Liver (tissue), 8 donors: ENCODE measurements at regions not wholly inside any gene's neighbourhood (a gene's known extent, or its start where the extent isn't known, plus 50 kb on each side); places are given as distances from the start of the nearest gene placed in this dataset.
A peak's percentile ranks its signal among the peaks of the same experiment; 100 is the strongest.

Experiments
- DNase-seq: peaks from one replicate; pipeline ENCODE4 v3.0.0-alpha.2; 2017; ENCODE audit warnings: low spot score
- H3K27ac ChIP-seq, 2 donors: one replicate each; pipeline ENCODE4 v1.7.0; 2013; ENCODE audit warnings: inconsistent platforms in 2 of 2, low read length in 2 of 2, control low read depth in 1 of 2, low read depth in 1 of 2, mild to moderate bottlenecking in 1 of 2
- H3K27me3 ChIP-seq, 4 donors: one replicate each; pipeline versions ENCODE4 v1.6.1 to v1.7.0; 2013; ENCODE audit warnings: low read length in 3 of 4, inconsistent platforms in 1 of 4, mild to moderate bottlenecking in 1 of 4, moderate library complexity in 1 of 4; ENCODE audit not compliant: control insufficient read depth in 4 of 4, insufficient read depth in 4 of 4
- H3K36me3 ChIP-seq, 4 donors: one replicate each; pipeline versions ENCODE4 v1.6.1 to v1.7.0; 2013; ENCODE audit warnings: low read length in 3 of 4, mild to moderate bottlenecking in 3 of 4, low read depth in 1 of 4, moderate library complexity in 1 of 4; ENCODE audit not compliant: control insufficient read depth in 4 of 4, insufficient read depth in 3 of 4
- H3K4me1 ChIP-seq, 4 donors: one replicate each; pipeline versions ENCODE4 v1.6.1 to v1.7.0; 2013; ENCODE audit warnings: low read length in 3 of 4, mild to moderate bottlenecking in 3 of 4, moderate library complexity in 1 of 4; ENCODE audit not compliant: control insufficient read depth in 4 of 4, insufficient read depth in 4 of 4
- H3K4me3 ChIP-seq, 3 donors: one replicate each; pipeline versions ENCODE4 v1.6.1 to v1.7.0; 2013; ENCODE audit warnings: low read length in 3 of 3, control low read depth in 1 of 3, low read depth in 1 of 3, mild to moderate bottlenecking in 1 of 3
- H3K9ac ChIP-seq, 2 donors: one replicate each; pipeline ENCODE4 v1.7.0; 2013; ENCODE audit warnings: low read length in 2 of 2, mild to moderate bottlenecking in 2 of 2, moderate library complexity in 2 of 2, control low read depth in 1 of 2, low read depth in 1 of 2
- H3K9me3 ChIP-seq, 4 donors: one replicate each; pipeline versions ENCODE4 v1.6.1 to v1.7.0; 2013; ENCODE audit warnings: low read length in 3 of 4; ENCODE audit not compliant: control insufficient read depth in 4 of 4
- EGR1 ChIP-seq, 2 donors: IDR thresholded peaks; 2 replicates each; pipeline ENCODE4 v1.6.1; 2016 to 2018; ENCODE audit warnings: antibody characterized with exemption in 2 of 2, low read depth in 2 of 2
- FOXA1 ChIP-seq: IDR thresholded peaks from 2 replicates; pipeline ENCODE4 v1.6.1; 2016; ENCODE audit warnings: antibody characterized with exemption
- FOXA2 ChIP-seq: IDR thresholded peaks from 2 replicates; pipeline ENCODE4 v1.6.1; 2016; ENCODE audit warnings: antibody characterized with exemption
- HNF4A ChIP-seq, 2 donors: conservative IDR thresholded peaks; 2 replicates each; pipeline ENCODE4 v1.6.1; 2016; ENCODE audit warnings: antibody characterized with exemption in 2 of 2, mild to moderate bottlenecking in 2 of 2
- HNF4G ChIP-seq: IDR thresholded peaks from 2 replicates; pipeline ENCODE4 v1.6.1; 2016; ENCODE audit warnings: antibody characterized with exemption
- JUND ChIP-seq, 2 donors: IDR thresholded peaks; 2 replicates each; pipeline ENCODE4 v1.6.1; 2016; ENCODE audit warnings: antibody characterized with exemption in 2 of 2
- RAD21 ChIP-seq, 2 donors: IDR thresholded peaks; 2 replicates each; pipeline ENCODE4 v1.6.1; 2016; ENCODE audit warnings: antibody characterized with exemption in 2 of 2, mild to moderate bottlenecking in 2 of 2
- RXRA ChIP-seq, 2 donors: IDR thresholded peaks; 2 replicates each; pipeline ENCODE4 v1.6.1; 2017 to 2018; ENCODE audit warnings: antibody characterized with exemption in 2 of 2, mild to moderate bottlenecking in 1 of 2
- SP1 ChIP-seq: IDR thresholded peaks from 2 replicates; pipeline ENCODE4 v1.6.1; 2018; ENCODE audit warnings: antibody characterized with exemption, mild to moderate bottlenecking
- TAF1 ChIP-seq: conservative IDR thresholded peaks from 2 replicates; pipeline ENCODE4 v1.6.1; 2016; ENCODE audit warnings: antibody characterized with exemption, mild to moderate bottlenecking
- YY1 ChIP-seq: IDR thresholded peaks from 2 replicates; pipeline ENCODE4 v1.6.1; 2016; ENCODE audit warnings: antibody characterized with exemption, mild to moderate bottlenecking
- WGBS: extraction: QIAGEN DNeasy Blood & Tissue Kit; methylation state at CpG from one replicate; pipeline ENCODE4 v1.1.7; 2013; 5-methylcytosine and 5-hydroxymethylcytosine counted together
- TF ChIP-seq, protein P1 (sequence below): IDR thresholded peaks from 2 replicates; pipeline ENCODE4 v1.6.1; 2016; ENCODE audit warnings: antibody characterized with exemption, mild to moderate bottlenecking
- TF ChIP-seq, protein P2 (sequence below): IDR thresholded peaks from 2 replicates; pipeline ENCODE4 v1.6.1; 2016; ENCODE audit warnings: antibody characterized with exemption
- TF ChIP-seq, protein P3 (sequence below): fragments of 150-350 bp; IDR thresholded peaks from 2 replicates; pipeline ENCODE4 v1.5.1; 2017; ENCODE audit warnings: improper control_type of control experiment, low read depth, low read length; ENCODE audit not compliant: missing input control
- TF ChIP-seq, protein P4 (sequence below): IDR thresholded peaks from 2 replicates; pipeline ENCODE4 v1.6.1; 2016; ENCODE audit warnings: antibody characterized with exemption
- TF ChIP-seq, protein P5 (sequence below): IDR thresholded peaks from 2 replicates; pipeline ENCODE4 v1.6.1; 2016; ENCODE audit warnings: antibody characterized with exemption
- donor health status: healthy.
- donor health status: healthy.
- donor health status: healthy.
- donor health status: healthy.
- donor health status: healthy.

DNA sequence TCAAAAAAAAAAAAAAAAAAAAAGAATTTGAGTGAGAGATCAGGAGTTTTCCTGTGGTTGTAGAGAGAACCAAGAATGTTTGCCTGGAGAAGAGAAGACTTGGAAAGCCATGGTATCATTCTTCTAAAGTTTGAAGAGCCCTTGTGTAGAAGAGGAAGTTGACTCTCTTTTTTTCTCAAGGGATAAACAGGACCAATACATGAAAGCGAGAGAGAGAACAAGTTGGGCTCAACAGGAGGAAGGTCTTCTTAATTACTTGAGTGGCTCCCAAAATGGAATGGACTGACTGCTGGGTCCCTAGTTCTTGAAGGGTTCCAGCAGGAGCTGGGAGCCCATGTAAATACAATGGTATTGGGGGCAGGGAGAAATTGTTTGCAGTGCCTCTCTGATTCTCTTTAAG, 173.3 kb upstream of the ADO start:
- Histone ChIP-seq H3K4me3 (no peak overlapping the region), H3K9me3 (no peaks in the 10 kb centered on the region), H3K27ac (no peak overlapping the region), H3K36me3 (no peaks in the 10 kb centered on the region), H3K9ac (no peak overlapping the region), H3K4me1 (no peaks in the 10 kb centered on the region), H3K27me3 (no peaks in the 10 kb centered on the region)
- DNase-seq: no peak
- TF ChIP-seq RXRA (IDR thresholded peaks at IDR 0.05) (no peak), FOXA1 (no peak), JUND (IDR thresholded peaks at IDR 0.05) (no peak), FOXA2 (no peak), SP1 (no peak)
- TF ChIP-seq, protein P1, sequence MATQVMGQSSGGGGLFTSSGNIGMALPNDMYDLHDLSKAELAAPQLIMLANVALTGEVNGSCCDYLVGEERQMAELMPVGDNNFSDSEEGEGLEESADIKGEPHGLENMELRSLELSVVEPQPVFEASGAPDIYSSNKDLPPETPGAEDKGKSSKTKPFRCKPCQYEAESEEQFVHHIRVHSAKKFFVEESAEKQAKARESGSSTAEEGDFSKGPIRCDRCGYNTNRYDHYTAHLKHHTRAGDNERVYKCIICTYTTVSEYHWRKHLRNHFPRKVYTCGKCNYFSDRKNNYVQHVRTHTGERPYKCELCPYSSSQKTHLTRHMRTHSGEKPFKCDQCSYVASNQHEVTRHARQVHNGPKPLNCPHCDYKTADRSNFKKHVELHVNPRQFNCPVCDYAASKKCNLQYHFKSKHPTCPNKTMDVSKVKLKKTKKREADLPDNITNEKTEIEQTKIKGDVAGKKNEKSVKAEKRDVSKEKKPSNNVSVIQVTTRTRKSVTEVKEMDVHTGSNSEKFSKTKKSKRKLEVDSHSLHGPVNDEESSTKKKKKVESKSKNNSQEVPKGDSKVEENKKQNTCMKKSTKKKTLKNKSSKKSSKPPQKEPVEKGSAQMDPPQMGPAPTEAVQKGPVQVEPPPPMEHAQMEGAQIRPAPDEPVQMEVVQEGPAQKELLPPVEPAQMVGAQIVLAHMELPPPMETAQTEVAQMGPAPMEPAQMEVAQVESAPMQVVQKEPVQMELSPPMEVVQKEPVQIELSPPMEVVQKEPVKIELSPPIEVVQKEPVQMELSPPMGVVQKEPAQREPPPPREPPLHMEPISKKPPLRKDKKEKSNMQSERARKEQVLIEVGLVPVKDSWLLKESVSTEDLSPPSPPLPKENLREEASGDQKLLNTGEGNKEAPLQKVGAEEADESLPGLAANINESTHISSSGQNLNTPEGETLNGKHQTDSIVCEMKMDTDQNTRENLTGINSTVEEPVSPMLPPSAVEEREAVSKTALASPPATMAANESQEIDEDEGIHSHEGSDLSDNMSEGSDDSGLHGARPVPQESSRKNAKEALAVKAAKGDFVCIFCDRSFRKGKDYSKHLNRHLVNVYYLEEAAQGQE: no peak
- WGBS: 57% methylated on average over 1 of the region's 1 CpG

DNA sequence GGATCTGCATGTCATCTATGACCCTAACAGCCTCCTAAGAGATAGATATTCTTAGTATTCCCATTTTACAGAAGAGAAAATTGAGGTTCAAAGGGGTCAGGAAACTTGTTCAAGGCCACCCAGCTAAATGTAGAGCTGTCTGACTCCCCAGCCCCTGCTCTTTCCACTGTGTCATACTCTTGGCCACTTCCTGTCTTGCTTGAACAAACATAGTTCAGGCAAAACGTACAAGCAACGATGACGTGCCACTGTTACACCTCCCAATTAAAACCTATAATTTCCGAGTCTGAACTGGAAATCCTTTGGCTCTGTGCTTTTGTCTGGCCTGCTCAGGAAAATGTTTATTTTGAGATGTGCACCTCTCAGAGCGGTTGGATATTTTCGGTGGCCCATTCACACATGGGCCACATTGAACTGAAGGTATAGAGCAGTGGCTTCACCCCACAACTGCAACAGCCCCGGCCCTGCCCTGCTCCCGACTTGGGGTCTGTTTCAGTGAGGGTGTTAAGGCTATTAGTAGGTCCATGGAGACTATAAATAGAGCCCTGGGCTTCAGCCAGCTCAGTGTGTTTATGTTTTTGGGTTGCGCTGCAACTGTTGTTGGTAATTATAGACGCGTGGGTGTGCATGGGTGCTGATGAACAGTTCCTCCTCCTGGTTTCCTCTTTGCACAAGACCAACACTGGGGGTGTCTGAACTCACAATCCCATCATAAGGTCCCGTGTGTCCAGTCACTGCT, 172.3 kb upstream of the ADO start:
- WGBS: 62% methylated on average over 12 of the region's 12 CpGs
- H3K9ac ChIP-seq: no peak overlapping the region
- no peaks in the 10 kb centered on the region for H3K9me3 ChIP-seq
- H3K27ac ChIP-seq: peak overlapping the region in 1 of 2 donors; percentile 57
- H3K4me1 ChIP-seq: no peaks in the 10 kb centered on the region
- no peak for DNase-seq
- no peaks in the 10 kb centered on the region for H3K36me3 ChIP-seq
- no peak overlapping the region for H3K4me3 ChIP-seq
- no peak for TF ChIP-seq RAD21 (IDR thresholded peaks at IDR 0.05)
- no peaks in the 10 kb centered on the region for H3K27me3 ChIP-seq

DNA sequence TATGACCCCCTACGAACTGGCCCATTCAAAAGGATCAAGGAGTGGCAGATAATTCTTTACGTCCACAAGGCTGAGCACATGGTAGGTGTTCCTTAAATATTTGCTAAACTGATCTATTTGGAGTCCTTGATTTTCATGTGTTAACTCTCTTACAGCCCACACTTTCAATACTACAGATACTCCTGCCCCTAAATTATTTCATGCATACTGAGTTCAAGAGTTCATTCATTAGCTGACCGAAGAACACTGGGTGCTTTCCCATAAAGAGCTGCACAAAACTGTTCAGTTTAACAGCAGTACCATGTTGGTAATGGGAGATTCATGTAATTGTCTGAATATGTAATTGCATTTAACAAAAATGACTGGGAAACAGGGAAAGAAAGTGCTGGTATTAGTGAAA, 170.5 kb upstream of the ADO start:
- no peak overlapping the region for H3K9ac ChIP-seq
- DNase-seq: no peak
- H3K4me3 ChIP-seq: no peak overlapping the region
- H3K27me3 ChIP-seq: no peaks in the 10 kb centered on the region
- H3K9me3 ChIP-seq: no peaks in the 10 kb centered on the region
- no peaks in the 10 kb centered on the region for H3K36me3 ChIP-seq
- 67% methylated on average over 3 of the region's 3 CpGs for WGBS
- no peaks in the 10 kb centered on the region for H3K4me1 ChIP-seq
- no peak overlapping the region for H3K27ac ChIP-seq
- TF ChIP-seq HNF4A (conservative IDR thresholded peaks at IDR 0.05) (no peak), HNF4G (no peak), FOXA2 (no peak), RXRA (IDR thresholded peaks at IDR 0.05) (no peak), JUND (IDR thresholded peaks at IDR 0.05) (no peak), YY1 (no peak), SP1 (no peak), FOXA1 (no peak), TAF1 (no peak), EGR1 (IDR thresholded peaks at IDR 0.05; ENCODE audit: low read depth in 2 of 2) (no peak), RAD21 (IDR thresholded peaks at IDR 0.05) (no peak)
- TF ChIP-seq, protein P2, sequence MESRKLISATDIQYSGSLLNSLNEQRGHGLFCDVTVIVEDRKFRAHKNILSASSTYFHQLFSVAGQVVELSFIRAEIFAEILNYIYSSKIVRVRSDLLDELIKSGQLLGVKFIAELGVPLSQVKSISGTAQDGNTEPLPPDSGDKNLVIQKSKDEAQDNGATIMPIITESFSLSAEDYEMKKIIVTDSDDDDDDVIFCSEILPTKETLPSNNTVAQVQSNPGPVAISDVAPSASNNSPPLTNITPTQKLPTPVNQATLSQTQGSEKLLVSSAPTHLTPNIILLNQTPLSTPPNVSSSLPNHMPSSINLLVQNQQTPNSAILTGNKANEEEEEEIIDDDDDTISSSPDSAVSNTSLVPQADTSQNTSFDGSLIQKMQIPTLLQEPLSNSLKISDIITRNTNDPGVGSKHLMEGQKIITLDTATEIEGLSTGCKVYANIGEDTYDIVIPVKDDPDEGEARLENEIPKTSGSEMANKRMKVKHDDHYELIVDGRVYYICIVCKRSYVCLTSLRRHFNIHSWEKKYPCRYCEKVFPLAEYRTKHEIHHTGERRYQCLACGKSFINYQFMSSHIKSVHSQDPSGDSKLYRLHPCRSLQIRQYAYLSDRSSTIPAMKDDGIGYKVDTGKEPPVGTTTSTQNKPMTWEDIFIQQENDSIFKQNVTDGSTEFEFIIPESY: no peak
- TF ChIP-seq, protein P1: no peak
- TF ChIP-seq, protein P3, sequence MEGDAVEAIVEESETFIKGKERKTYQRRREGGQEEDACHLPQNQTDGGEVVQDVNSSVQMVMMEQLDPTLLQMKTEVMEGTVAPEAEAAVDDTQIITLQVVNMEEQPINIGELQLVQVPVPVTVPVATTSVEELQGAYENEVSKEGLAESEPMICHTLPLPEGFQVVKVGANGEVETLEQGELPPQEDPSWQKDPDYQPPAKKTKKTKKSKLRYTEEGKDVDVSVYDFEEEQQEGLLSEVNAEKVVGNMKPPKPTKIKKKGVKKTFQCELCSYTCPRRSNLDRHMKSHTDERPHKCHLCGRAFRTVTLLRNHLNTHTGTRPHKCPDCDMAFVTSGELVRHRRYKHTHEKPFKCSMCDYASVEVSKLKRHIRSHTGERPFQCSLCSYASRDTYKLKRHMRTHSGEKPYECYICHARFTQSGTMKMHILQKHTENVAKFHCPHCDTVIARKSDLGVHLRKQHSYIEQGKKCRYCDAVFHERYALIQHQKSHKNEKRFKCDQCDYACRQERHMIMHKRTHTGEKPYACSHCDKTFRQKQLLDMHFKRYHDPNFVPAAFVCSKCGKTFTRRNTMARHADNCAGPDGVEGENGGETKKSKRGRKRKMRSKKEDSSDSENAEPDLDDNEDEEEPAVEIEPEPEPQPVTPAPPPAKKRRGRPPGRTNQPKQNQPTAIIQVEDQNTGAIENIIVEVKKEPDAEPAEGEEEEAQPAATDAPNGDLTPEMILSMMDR: no peak
- TF ChIP-seq, protein P4, sequence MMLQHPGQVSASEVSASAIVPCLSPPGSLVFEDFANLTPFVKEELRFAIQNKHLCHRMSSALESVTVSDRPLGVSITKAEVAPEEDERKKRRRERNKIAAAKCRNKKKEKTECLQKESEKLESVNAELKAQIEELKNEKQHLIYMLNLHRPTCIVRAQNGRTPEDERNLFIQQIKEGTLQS: no peak
- TF ChIP-seq, protein P5, sequence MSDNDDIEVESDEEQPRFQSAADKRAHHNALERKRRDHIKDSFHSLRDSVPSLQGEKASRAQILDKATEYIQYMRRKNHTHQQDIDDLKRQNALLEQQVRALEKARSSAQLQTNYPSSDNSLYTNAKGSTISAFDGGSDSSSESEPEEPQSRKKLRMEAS: no peak
